ENCODE measurements at regions not wholly inside any gene's neighbourhood (a gene's known extent, or its start where the extent isn't known, plus 50 kb on each side); places are given as distances from the start of the nearest gene placed in this dataset.

DNA sequence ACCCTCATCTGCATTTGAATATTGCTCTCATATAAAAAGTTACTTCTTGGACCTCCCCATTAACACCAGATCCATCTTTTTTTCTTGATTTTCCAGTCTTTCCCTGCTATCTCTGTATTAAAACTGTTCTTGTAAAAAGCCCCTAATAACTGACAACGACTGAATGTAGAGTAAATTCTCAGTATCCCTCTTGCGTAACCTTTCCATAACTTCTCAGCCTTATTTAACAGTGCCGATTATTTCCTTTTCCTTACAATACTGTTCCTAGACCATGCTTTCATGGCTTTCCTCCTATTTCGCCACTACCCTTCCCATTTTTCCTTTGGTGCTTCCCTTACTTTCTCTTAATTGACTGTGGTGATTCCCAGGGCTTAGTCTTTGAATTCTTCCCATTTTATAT lies 348.9 kb upstream of the DSEL start:
- H3K4me2 ChIP-seq: no peak overlapping the region
- intact Hi-C loops (cut with micrococcal nuclease; ENCODE audit: unreplicated experiment): no loop called here
- TF ChIP-seq, protein P1, sequence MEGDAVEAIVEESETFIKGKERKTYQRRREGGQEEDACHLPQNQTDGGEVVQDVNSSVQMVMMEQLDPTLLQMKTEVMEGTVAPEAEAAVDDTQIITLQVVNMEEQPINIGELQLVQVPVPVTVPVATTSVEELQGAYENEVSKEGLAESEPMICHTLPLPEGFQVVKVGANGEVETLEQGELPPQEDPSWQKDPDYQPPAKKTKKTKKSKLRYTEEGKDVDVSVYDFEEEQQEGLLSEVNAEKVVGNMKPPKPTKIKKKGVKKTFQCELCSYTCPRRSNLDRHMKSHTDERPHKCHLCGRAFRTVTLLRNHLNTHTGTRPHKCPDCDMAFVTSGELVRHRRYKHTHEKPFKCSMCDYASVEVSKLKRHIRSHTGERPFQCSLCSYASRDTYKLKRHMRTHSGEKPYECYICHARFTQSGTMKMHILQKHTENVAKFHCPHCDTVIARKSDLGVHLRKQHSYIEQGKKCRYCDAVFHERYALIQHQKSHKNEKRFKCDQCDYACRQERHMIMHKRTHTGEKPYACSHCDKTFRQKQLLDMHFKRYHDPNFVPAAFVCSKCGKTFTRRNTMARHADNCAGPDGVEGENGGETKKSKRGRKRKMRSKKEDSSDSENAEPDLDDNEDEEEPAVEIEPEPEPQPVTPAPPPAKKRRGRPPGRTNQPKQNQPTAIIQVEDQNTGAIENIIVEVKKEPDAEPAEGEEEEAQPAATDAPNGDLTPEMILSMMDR (conservative IDR thresholded peaks at IDR 0.05): no peak
- TF ChIP-seq EZH2 (IDR thresholded peaks at IDR 0.05; ENCODE audit: low read depth): no peak
- no peaks in the 10 kb centered on the region for H4K20me1 ChIP-seq (ENCODE audit: insufficient read depth)
- H3K27me3 ChIP-seq (ENCODE audit: insufficient read depth, low read depth): no peaks in the 10 kb centered on the region
- CTCF ChIA-PET: no interaction called here
- POLR2A ChIA-PET (ENCODE audit: unreplicated experiment): no interaction called here
- no peaks in the 10 kb centered on the region for H3K9me3 ChIP-seq (ENCODE audit: insufficient read depth, low read depth)
- no peaks in the 10 kb centered on the region for H3F3A ChIP-seq (ENCODE audit: insufficient read depth, low read depth)
- H3K9me2 ChIP-seq (ENCODE audit: insufficient read depth): no peaks in the 10 kb centered on the region
- H3K27ac ChIP-seq: no peak overlapping the region
- no TSS peak for BruUV-seq (replicated peaks)
- no peaks in the 10 kb centered on the region for H3K79me2 ChIP-seq (ENCODE audit: low read depth)
- H3K4me1 ChIP-seq (replicated peaks; ENCODE audit: insufficient read depth): no peaks in the 10 kb centered on the region
- H3K4me3 ChIP-seq: no peak overlapping the region
- DNase-seq: no peak
- no peak overlapping the region for H2AFZ ChIP-seq
- no peaks in the 10 kb centered on the region for H3K36me3 ChIP-seq (ENCODE audit: low read depth)

DNA sequence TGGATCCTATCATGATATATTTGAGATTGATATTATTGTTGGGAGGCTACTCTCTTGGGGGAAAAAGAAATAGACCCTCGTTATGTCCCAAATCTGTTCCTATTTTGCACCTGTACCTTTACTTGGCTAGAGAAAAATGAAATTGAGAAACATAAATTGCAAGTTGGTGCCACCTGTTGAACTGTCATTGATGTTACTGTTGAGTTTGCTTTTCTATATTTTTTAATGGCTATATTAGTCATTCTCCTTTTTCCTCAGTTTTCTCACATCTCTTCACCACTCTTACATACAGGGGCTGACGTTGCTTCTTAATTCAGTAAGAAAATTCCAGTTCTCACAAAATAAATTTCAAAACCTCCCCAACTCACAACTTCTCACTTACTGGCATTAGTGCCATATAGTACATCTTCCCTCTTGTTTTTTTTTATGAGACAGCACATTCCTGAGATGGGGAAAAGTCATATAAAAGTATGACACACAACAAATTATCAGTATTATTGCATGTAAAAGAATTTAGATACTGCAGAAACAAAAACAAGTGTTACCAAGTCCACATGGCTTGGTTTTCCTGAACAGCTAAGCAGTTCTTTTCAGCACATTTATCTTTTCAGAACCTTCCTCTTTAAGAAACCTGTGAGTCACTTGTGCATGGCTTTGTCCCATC lies 348.3 kb upstream of the DSEL start:
- Histone ChIP-seq H3K36me3 (ENCODE audit: low read depth) (no peaks in the 10 kb centered on the region), H2AFZ (no peak overlapping the region), H3K27me3 (ENCODE audit: insufficient read depth, low read depth) (no peaks in the 10 kb centered on the region), H3K79me2 (ENCODE audit: low read depth) (no peaks in the 10 kb centered on the region), H3K9me2 (ENCODE audit: insufficient read depth) (no peaks in the 10 kb centered on the region), H3K27ac (no peak overlapping the region), H4K20me1 (ENCODE audit: insufficient read depth) (no peaks in the 10 kb centered on the region), H3K4me2 (no peak overlapping the region), H3K9me3 (ENCODE audit: insufficient read depth, low read depth) (no peaks in the 10 kb centered on the region), H3K4me1 (replicated peaks; ENCODE audit: insufficient read depth) (no peaks in the 10 kb centered on the region), H3K4me3 (no peak overlapping the region), H3F3A (ENCODE audit: insufficient read depth, low read depth) (no peaks in the 10 kb centered on the region)
- intact Hi-C loops (cut with micrococcal nuclease; ENCODE audit: unreplicated experiment): no loop called here
- no peak for TF ChIP-seq EZH2 (IDR thresholded peaks at IDR 0.05; ENCODE audit: low read depth)
- TF ChIP-seq, protein P1 (conservative IDR thresholded peaks at IDR 0.05): no peak
- POLR2A ChIA-PET (ENCODE audit: unreplicated experiment): no interaction called here
- CTCF ChIA-PET: no interaction called here
- DNase-seq: no peak
- no TSS peak for BruUV-seq (replicated peaks)

DNA sequence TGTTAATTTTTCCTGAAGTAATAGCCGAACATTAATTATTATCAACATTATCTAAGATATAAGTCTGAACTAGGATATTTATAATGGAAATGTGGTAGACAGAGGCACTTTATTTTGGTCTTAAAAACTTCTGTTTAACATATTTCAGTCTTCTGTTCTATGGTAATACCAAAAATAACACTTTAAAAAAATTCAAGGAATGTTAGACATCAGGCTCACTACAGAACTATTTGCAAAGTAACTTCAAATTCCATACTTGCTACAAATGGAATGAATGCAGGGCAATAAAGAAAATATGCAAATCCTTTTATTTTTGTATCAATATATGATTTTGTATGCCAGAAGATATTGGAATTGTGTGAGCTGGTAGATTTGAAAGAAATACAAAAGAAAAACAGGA lies 345.5 kb upstream of the DSEL start:
- Histone ChIP-seq H3K9me3 (ENCODE audit: insufficient read depth, low read depth) (no peaks in the 10 kb centered on the region), H3K4me2 (no peak overlapping the region), H3K27ac (no peak overlapping the region), H3F3A (ENCODE audit: insufficient read depth, low read depth) (no peaks in the 10 kb centered on the region), H3K9me2 (ENCODE audit: insufficient read depth) (no peaks in the 10 kb centered on the region), H3K36me3 (ENCODE audit: low read depth) (no peaks in the 10 kb centered on the region), H3K79me2 (ENCODE audit: low read depth) (no peaks in the 10 kb centered on the region), H4K20me1 (ENCODE audit: insufficient read depth) (no peaks in the 10 kb centered on the region), H3K4me1 (replicated peaks; ENCODE audit: insufficient read depth) (no peaks in the 10 kb centered on the region), H2AFZ (no peak overlapping the region), H3K27me3 (ENCODE audit: insufficient read depth, low read depth) (no peaks in the 10 kb centered on the region), H3K4me3 (no peak overlapping the region)
- POLR2A ChIA-PET (ENCODE audit: unreplicated experiment): no interaction called here
- no peak for DNase-seq
- intact Hi-C loops (cut with micrococcal nuclease; ENCODE audit: unreplicated experiment): no loop called here
- CTCF ChIA-PET: no interaction called here
- no TSS peak for BruUV-seq (replicated peaks)
- TF ChIP-seq, protein P1 (conservative IDR thresholded peaks at IDR 0.05): no peak
- no peak for TF ChIP-seq EZH2 (IDR thresholded peaks at IDR 0.05; ENCODE audit: low read depth)
